PC-3 (cell line): ENCODE measurements at regions not wholly inside any gene's neighbourhood (a gene's known extent, or its start where the extent isn't known, plus 50 kb on each side); places are given as distances from the start of the nearest gene placed in this dataset.

ENCODE experiments used
- ATAC-seq: fragments of 200-7000 bp; cut with Tn5 transposase; 2 replicates; pipeline ENCODE4 v1.9.1; 2020; ENCODE audit warnings: mild to moderate bottlenecking, moderate library complexity
- BruUV-seq: library from RNA; stranded (reverse); fragments of 400-500 nt; replicated peaks from 2 replicates; lab custom pipeline; 2021; lab: Mats Ljungman, UMichigan
- CTCF ChIA-PET: fragments of 300-600 bp; sonication (Branson Sonifier 250); formaldehyde crosslinking; loops from one replicate; lab custom pipeline; 2022; ENCODE audit warnings: antibody characterized with exemption; lab: Charles Lee
- POLR2A ChIA-PET: fragments of 300-600 bp; sonication (Branson Sonifier 250); formaldehyde crosslinking; loops from one replicate; lab custom pipeline; 2022; ENCODE audit warnings: antibody characterized with exemption; ENCODE audit not compliant: unreplicated experiment; lab: Charles Lee
- DNase-seq: peaks from one replicate; pipeline ENCODE4 v3.0.0-alpha.2; 2015
- H2AFZ ChIP-seq: fragments of 300-600 bp; sonication (generic); 2 replicates; pipeline ENCODE4 v1.6.0; 2016; ENCODE audit warnings: antibody characterized with exemption, low read length
- H3F3A ChIP-seq: fragments of 300-600 bp; sonication (generic); one replicate; pipeline ENCODE4 v1.6.0; 2017; ENCODE audit warnings: antibody characterized with exemption, low read length, control low read depth, mild to moderate bottlenecking; ENCODE audit not compliant: unreplicated experiment
- H3K27ac ChIP-seq: fragments of 300-600 bp; sonication (generic); 2 replicates; pipeline ENCODE4 v1.5.1; 2016; ENCODE audit warnings: mild to moderate bottlenecking, low read length
- H3K27me3 ChIP-seq: fragments of 300-600 bp; sonication (generic); 2 replicates; pipeline ENCODE4 v1.6.1; 2016; ENCODE audit warnings: low read length, mixed read lengths
- H3K36me3 ChIP-seq: fragments of 300-600 bp; sonication (generic); 2 replicates; pipeline ENCODE4 v1.6.1; 2016; ENCODE audit warnings: low read depth, mixed run types, low read length, mixed read lengths
- H3K4me1 ChIP-seq: fragments of 300-600 bp; sonication (generic); 2 replicates; pipeline ENCODE4 v1.5.1; 2016; ENCODE audit warnings: low read length; ENCODE audit not compliant: insufficient read depth
- H3K4me2 ChIP-seq: fragments of 300-600 bp; sonication (generic); 2 replicates; pipeline ENCODE4 v1.6.0; 2016; ENCODE audit warnings: low read length
- H3K4me3 ChIP-seq: fragments of 300-600 bp; sonication (generic); 2 replicates; pipeline ENCODE4 v1.5.1; 2016; ENCODE audit warnings: mild to moderate bottlenecking, low read length, mixed read lengths
- H3K79me2 ChIP-seq: fragments of 300-600 bp; sonication (generic); 2 replicates; pipeline ENCODE4 v1.6.1; 2017; ENCODE audit warnings: low read length, mixed read lengths
- H3K9ac ChIP-seq: fragments of 300-600 bp; sonication (generic); 2 replicates; pipeline ENCODE4 v1.6.0; 2016; ENCODE audit warnings: mild to moderate bottlenecking, low read length
- H3K9me2 ChIP-seq: fragments of 300-600 bp; sonication (generic); replicated peaks from 2 replicates; pipeline ENCODE4 v1.6.1; 2016; ENCODE audit warnings: mixed run types, low read length, mixed read lengths
- H3K9me3 ChIP-seq: fragments of 300-600 bp; sonication (generic); 2 replicates; pipeline ENCODE4 v1.6.1; 2016; ENCODE audit warnings: low read length, mixed read lengths
- H4K20me1 ChIP-seq: fragments of 300-600 bp; sonication (generic); 2 replicates; pipeline ENCODE4 v1.6.1; 2016; ENCODE audit warnings: low read length, mixed read lengths
- CTCF ChIP-seq: fragments of 300-600 bp; sonication (generic); conservative IDR thresholded peaks from 2 replicates; pipeline ENCODE4 v1.5.1; 2017; ENCODE audit warnings: antibody characterized with exemption, low read depth, mild to moderate bottlenecking, low read length
- EZH2 ChIP-seq: fragments of 300-600 bp; sonication (generic); IDR thresholded peaks from one replicate; pipeline ENCODE4 v1.6.1; 2017; ENCODE audit warnings: antibody characterized with exemption, mild to moderate bottlenecking, low read length; ENCODE audit not compliant: unreplicated experiment
- EZH2phosphoT487 ChIP-seq: fragments of 300-600 bp; sonication (generic); IDR thresholded peaks from 2 replicates; pipeline ENCODE4 v1.6.1; 2018; ENCODE audit warnings: mild to moderate bottlenecking, antibody characterized with exemption, low read length, borderline replicate concordance
- intact Hi-C: fragments of 100-400 bp; cut with micrococcal nuclease; formaldehyde crosslinking; loops from 2 replicates; pipeline ENCODE4 v1.9.0; 2023

- H3K9me3 ChIP-seq = no peaks in the 10 kb centered on the region
- H3K4me2 ChIP-seq = no peak overlapping the region
- peaks cover 24% of the 10 kb centered on the region for H3K4me1 ChIP-seq
- no peaks in the 10 kb centered on the region for H3K36me3 ChIP-seq
- H3K9me2 ChIP-seq = no peaks in the 10 kb centered on the region
- CTCF ChIA-PET = no interaction called here
- TF ChIP-seq EZH2 = no peak
- no peak for TF ChIP-seq EZH2phosphoT487
- TF ChIP-seq CTCF = no peak
- POLR2A ChIA-PET = no interaction called here
- intact Hi-C loops = no loop called here
- H3K4me3 ChIP-seq = no peak overlapping the region
- no peak overlapping the region for H3K27ac ChIP-seq
- no peaks in the 10 kb centered on the region for H3F3A ChIP-seq
- no TSS peak for BruUV-seq
- H3K9ac ChIP-seq = no peak overlapping the region
- no peaks in the 10 kb centered on the region for H3K79me2 ChIP-seq
- no peak for ATAC-seq
- no peaks in the 10 kb centered on the region for H4K20me1 ChIP-seq
- DNase-seq = no peak
- no peak overlapping the region for H2AFZ ChIP-seq
- H3K27me3 ChIP-seq = no peaks in the 10 kb centered on the region
Observed at GRCh38 chr1:201751872-201752271, 77.1 kb upstream of the IPO9 start.

- Histone ChIP-seq H3K27ac (no peak overlapping the region), H3K9me3 (no peaks in the 10 kb centered on the region), H3K4me1 (peaks cover 26% of the 10 kb centered on the region), H2AFZ (no peak overlapping the region), H3K36me3 (no peaks in the 10 kb centered on the region), H3K9ac (no peak overlapping the region), H3K27me3 (no peaks in the 10 kb centered on the region), H4K20me1 (no peaks in the 10 kb centered on the region), H3F3A (no peaks in the 10 kb centered on the region), H3K9me2 (no peaks in the 10 kb centered on the region), H3K79me2 (no peaks in the 10 kb centered on the region), H3K4me2 (no peak overlapping the region), H3K4me3 (no peak overlapping the region)
- ChIA-PET POLR2A (interaction anchor here (0.6 kb wide), 1 partner anchor 229 kb away, joined by 7 read pairs; no protein-coding TSS in a partner anchor), CTCF (no interaction called here)
- no TSS peak for BruUV-seq
- ATAC-seq = no peak
- no peak for TF ChIP-seq EZH2phosphoT487
- TF ChIP-seq CTCF = no peak
- no peak for TF ChIP-seq EZH2
- intact Hi-C loops = no loop called here
- no peak for DNase-seq
Observed at GRCh38 chr1:201752333-201752732, 76.6 kb upstream of the IPO9 start.

- peaks cover 18% of the 10 kb centered on the region for H3K4me1 ChIP-seq
- no peaks in the 10 kb centered on the region for H3K9me2 ChIP-seq
- no peaks in the 10 kb centered on the region for H3K9me3 ChIP-seq
- BruUV-seq = no TSS peak
- TF ChIP-seq EZH2phosphoT487 (no peak), CTCF (no peak), EZH2 (no peak)
- ATAC-seq (no peak), DNase-seq (no peak)
- no peaks in the 10 kb centered on the region for H4K20me1 ChIP-seq
- ChIA-PET POLR2A (no interaction called here), CTCF (no interaction called here)
- no peak overlapping the region for H3K4me2 ChIP-seq
- H2AFZ ChIP-seq = no peak overlapping the region
- no peak overlapping the region for H3K27ac ChIP-seq
- intact Hi-C loops = no loop called here
- H3K9ac ChIP-seq = no peak overlapping the region
- no peaks in the 10 kb centered on the region for H3F3A ChIP-seq
- H3K36me3 ChIP-seq = no peaks in the 10 kb centered on the region
- no peaks in the 10 kb centered on the region for H3K27me3 ChIP-seq
- H3K79me2 ChIP-seq = no peaks in the 10 kb centered on the region
- H3K4me3 ChIP-seq = no peak overlapping the region
Observed at GRCh38 chr1:201753492-201753891, 75.5 kb upstream of the IPO9 start.
